GM18499 (cell line): ENCODE measurements at regions not wholly inside any gene's neighbourhood (a gene's known extent, or its start where the extent isn't known, plus 50 kb on each side); places are given as distances from the start of the nearest gene placed in this dataset.

ENCODE experiments used
- ATAC-seq: cut with Tn5 transposase; IDR thresholded peaks from one replicate; pipeline ENCODE4 v1.9.1; 2021; ENCODE audit warnings: moderate number of reproducible peaks; ENCODE audit not compliant: insufficient read depth, unreplicated experiment

DNA sequence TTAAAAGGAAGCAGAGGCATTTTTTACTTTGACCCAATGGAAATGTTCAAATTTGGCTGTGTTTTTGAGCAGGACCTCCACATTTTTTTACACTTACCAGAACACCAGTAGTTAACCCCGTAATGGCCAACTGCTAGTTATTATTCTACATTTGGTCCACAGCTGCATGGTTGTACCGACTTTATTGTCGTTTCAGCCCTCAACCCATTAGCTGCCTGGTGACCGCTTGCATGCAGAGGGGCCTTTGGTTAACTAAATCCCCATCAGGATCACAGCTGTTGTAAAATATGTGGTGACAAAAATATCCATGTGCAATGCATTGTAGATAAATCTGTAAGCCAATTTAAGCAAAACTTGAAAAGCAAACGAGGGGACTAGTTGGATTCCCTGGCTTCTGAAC lies 342.2 kb upstream of the MEOX2 start:
- no peak for ATAC-seq

DNA sequence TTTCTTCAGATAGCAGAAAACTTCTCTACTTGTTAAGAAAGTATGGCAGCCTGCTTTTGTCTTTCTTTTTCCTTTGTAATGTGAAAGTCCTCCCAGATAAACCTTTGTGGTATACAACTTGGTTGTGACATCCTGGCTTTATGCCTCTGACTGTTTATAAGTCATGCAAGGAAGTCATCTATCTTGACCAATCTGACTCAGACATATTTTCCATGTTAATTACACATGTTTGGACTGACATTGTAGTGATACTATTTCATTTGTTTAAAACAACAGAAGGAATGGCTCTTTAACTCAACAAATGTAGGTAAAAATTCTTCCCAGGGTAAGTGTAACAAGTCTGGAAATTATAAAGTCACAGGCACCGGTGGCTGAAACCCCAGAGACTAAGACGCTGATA lies 341.6 kb upstream of the MEOX2 start:
- no peak for ATAC-seq

DNA sequence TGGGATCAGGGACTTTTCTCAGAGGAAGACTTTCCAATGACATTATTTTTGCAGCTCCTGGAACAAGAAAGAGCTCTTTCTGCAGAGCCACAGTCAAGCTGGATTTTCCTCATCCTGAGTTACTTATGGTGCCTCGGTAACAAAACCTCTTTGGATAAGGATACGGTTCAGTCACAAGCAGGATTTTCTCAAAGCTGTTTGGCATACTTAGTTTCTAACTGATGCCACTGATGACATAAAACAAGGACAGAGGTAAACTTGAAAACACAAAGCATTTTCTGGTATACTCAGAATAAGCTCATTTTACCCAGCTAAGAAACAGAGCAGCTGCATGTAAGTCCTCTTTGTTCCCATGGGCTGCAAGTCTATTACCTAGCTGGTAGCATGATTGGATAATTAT lies 340.9 kb upstream of the MEOX2 start:
- ATAC-seq: no peak

GRCh38 chr7:16026253-16027020 lies 340.0 kb upstream of the MEOX2 start:
- ATAC-seq: no peak

DNA sequence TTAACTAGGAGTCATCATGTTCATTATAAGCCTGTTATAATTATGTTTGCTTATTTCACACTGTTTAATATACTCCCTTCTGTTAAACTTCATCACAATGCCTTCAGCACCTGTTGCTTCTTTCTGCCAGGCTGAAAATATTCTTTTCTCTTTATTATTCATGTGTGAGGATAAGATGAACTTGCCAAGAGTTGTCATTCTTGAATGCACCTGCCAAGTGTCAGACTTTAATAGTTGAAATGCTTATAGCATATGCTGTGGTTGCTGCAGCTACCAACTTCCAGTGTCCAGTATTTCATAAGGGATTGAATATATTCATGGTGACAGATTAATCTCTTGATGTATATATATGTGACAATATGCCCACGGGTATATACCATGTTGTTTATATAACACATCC lies 339.2 kb upstream of the MEOX2 start:
- no peak for ATAC-seq

GRCh38 chr7:16023503-16023902 lies 337.0 kb upstream of the MEOX2 start:
- ATAC-seq: no peak

DNA sequence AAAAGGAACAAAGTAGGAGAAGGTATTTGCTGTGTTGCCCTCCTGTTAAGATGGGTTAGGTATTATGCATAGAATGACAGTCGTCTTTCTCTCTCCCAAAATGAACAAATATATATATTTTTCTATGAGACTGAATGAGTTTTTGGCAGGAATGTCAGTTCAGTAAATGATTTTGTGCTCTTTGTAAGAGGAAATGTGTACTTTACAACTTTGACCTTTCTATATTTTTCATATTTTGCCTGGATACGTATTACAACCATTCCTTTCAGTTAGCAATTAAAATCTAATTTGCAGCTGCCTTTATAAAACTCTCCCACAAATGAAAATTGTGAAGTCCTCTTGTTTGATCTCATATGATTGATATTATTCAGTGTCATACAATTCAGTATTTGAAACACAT lies 336.6 kb upstream of the MEOX2 start:
- ATAC-seq: no peak

DNA sequence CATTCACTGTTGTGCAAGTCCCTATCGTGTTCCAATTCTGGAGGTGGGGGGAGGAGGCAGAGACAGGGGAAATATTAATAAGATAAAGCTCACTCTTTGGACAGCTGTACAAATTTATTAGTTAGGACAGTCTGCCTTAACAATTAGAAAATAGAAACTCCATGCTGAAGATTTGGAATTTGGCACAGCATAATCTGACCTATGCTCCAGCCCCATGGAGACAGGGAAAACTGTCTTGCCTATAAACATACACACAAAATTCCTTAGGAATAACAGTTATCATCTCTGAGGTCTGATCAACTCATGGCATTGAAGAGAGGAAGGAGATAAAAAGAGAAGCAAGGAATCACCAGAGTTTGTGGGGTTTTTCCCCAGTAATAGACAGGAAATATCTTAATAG lies 335.4 kb upstream of the MEOX2 start:
- no peak for ATAC-seq

DNA sequence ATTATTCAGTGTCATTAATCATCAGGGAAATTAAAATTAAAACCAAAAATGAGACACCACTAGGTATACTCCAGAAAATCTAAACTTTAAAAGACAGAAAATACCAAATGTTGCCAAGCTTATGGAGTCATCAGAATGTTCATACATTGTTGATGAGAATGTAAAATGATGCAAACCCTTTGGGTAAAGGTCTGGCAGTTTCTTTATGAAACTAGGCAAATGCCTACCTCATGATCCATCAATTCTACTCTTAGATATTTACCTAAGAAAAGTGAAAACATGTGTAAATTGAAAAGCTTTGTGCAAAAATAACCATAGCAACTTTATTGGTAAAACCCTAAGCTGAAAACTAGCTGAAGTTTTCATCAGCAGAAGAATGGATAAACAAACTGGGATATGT lies 329.5 kb upstream of the MEOX2 start:
- no peak for ATAC-seq

GRCh38 chr7:16014031-16014430 lies 327.5 kb upstream of the MEOX2 start:
- no peak for ATAC-seq

DNA sequence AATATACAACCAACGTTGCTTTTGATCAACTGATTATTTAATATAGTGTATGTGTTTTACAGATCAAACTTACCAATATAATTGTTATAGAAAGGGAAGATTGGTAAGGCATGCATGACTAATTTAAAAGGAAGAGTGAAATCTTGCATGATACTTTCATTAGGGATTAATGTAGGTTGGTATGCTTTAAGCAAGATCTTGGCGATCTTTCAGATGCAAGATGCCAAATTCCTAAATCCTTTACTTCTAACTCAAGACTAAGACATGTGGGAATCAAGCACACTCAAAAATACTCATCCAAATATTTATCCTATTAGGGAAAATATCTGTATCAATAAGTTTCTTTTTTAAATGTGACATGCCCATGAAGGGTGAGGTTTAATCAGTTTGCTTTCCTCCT lies 321.4 kb upstream of the MEOX2 start:
- ATAC-seq: no peak

GRCh38 chr7:16004702-16005101 lies 318.2 kb upstream of the MEOX2 start:
- no peak for ATAC-seq

- no peak for ATAC-seq
Measured at GRCh38 chr7:16001477-16001876, 315.0 kb upstream of the MEOX2 start.

DNA sequence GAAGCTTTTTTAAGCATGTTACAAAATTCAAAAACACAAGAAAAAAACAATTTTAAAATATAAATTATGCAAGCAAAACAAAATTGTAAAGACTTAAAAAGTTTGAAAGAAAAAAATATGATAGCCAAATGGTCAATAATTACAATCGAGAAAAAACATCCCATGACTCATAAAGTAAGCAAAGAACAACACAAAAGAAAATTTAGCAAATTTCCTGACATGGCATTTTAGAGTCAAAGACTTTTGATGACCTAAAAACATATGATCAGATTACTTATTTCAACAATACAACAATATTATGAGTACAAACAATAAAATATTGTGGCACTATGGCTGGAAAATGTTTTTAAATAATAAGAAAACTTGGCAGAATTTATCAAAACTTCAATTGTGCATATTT lies 312.1 kb upstream of the MEOX2 start:
- no peak for ATAC-seq

DNA sequence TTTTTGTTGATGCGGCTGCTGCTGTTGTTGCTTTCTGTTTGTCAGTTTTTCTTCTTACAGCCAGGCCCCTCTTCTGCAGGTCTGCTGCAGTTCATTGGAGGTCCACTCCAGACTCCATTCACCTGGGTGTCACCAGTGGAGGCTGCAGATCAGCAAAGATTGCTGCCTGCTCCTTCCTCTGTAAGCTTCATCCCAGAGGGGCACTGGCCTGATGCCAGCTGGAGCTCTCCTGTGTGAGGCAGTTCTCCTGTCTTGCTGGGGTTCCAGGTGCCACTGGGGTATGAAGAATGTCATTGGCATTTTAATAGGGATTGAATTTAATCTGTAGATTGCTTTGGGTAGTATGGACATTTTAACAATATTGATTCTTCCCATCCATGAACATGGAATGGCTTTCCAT lies 308.5 kb upstream of the MEOX2 start:
- ATAC-seq: no peak

DNA sequence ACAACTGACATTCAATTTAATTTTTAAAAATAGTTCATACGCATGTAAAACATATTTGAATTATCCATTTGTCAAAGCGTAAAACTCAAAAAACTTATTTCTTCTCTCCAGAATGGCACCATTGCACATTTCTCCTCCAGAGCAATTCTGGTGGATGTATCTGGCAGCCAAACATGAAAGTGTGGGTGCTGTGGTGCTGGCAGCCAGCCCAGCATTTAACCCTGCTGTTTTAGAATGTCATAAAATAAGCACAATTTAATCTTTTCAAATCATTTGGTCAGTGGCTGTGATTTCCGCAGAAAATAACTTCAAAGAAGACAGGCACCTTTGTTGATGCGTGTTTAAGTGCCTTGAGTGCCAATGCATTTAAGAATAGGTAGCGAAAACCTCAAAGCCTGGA lies 302.7 kb upstream of the MEOX2 start:
- no peak for ATAC-seq

DNA sequence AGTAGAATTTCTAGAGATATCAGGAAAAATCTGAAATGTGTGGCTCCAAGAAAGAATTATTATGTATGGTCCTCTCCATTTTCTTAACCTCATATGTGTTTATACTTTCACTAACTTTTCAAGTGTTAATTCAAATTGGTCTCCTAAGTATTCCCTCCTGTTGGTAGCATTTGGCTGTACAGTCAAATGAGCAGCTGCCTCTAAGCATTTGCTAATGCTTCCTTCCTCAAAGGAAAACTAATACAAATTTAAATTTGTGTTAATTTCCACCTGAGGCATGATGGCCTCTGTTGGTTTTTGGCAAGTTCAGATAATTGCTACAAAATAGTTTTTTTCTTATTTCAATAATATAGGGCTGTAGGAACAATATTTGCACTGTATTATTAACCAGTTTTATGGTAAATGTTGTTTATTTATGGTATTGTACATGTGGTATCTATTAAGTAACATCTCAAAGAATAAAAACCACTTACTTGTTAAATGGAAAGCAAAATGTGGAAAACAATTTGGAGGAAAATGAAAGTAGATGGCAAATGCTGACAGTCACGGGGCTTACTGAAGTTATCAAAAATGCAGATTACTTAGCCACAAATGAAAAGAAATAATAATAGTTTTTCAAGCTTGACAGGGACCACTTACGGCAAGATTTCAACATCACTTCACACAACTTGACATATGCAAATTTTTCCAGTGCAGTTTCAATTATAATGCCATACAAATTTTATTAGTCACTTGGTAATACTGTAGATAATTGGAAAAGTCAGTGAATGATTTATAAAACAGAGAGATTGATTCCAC lies 299.3 kb upstream of the MEOX2 start:
- ATAC-seq: no peak

GRCh38 chr7:15977663-15978062 lies 291.2 kb upstream of the MEOX2 start:
- no peak for ATAC-seq

DNA sequence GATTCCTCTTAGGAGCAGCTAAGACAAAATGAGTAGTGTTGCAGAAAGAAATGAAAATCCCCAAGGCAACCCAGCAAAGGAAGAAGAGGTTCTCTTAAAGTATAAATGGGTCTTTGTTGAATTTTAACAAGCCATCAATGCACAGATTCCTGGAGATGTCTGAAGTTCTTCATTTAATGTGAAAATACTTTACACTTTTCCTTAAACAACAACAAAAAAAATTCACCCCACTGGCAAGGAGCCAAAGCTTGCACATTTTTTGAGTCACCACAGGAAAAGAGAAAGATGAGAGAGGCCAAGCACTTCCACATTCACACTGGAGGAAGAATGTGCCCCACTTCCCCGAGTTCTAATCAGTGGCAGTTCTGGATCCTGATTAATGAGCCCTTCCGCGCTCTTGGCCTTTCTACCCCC lies 286.4 kb upstream of the MEOX2 start:
- no peak for ATAC-seq

DNA sequence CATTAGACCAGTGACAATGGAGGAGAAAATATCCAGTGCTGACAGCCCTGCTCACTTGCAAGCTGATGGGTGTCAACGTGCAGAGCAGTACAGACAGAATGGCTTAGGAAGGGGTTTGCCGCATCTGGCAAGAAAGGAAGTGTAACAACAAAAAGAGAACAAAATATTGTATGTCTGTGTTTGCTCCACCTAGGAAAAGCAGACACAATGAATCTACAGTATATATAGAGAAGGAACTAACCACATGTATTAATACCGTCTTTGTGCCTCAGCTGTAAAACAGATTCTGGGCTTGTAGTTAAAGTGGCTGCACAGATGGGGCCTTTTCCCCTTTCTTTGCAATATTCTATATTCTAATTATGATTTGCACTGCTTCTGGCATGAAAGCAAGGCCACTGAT lies 281.1 kb upstream of the MEOX2 start:
- no peak for ATAC-seq

DNA sequence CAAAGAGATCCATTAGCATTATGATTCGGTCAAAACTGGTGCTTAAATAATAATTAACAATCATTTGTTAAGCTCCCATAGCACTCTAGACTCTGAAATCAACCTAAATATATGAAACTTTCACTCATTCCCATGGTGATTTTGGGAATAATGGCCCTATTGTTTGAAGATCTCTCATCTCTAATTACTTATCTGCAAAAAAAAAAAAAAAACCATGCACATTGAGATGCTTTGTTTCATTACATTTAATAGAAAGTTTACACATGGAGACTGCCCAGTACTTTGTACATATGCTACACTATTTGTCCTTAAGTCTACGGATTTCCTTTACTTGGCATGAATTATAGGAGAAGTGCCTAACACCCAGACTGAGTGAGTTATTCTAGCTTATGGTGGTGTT lies 280.6 kb upstream of the MEOX2 start:
- ATAC-seq: no peak

GRCh38 chr7:15963206-15963605 lies 276.7 kb upstream of the MEOX2 start:
- ATAC-seq: no peak
